ENCODE measurements at regions not wholly inside any gene's neighbourhood (a gene's known extent, or its start where the extent isn't known, plus 50 kb on each side); places are given as distances from the start of the nearest gene placed in this dataset.

DNA sequence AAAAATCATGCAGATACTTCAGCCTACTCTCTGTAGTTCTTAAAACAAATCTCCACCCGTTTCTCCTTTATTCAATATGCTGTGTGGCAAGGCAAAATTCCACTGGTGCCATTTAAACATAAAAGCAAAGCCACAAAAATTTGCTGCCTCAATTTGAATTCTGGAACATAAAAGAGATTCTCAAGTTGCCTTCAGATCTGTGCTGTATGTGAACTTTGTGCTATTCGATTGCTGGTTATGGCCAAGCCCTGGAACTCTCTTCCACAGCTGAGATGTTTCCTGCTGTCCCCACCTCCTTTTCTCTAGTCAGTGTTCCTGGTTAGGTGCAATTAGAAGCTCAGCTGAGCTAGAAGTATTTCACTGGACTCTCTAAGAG lies 395.3 kb upstream of the BTBD3 start:
- WGBS (ENCODE audit: low lambda C conversion rate) = under 1% methylated on average over 2 of the region's 2 CpGs
- in situ Hi-C loops (cut with HindIII; ENCODE audit: extremely low pct_ligation_motif_present, low pct_unique_long_range_greater_than_20kb) = no loop called here
- Histone ChIP-seq H3K9ac (ENCODE audit: insufficient read depth, low read depth, low read length) (no peak overlapping the region), H3K36me3 (replicated peaks in 1 of 2; ENCODE audit: control insufficient read depth in 1 of 2, insufficient read depth in 2 of 2, low read length in 2 of 2) (no peaks in the 10 kb centered on the region), H3K9me3 (ENCODE audit: low read length) (peaks cover 14% of the 10 kb centered on the region), H3K4me3 (replicated peaks in 1 of 3; ENCODE audit: insufficient read depth in 1 of 3, low read depth in 2 of 3, low read length in 3 of 3) (no peak overlapping the region), H4K20me1 (ENCODE audit: insufficient read depth, low read length) (no peaks in the 10 kb centered on the region), H2AFZ (ENCODE audit: low read length) (no peak overlapping the region), H3K4me2 (ENCODE audit: low read depth, low read length) (no peak overlapping the region), H3K4me1 (ENCODE audit: insufficient read depth, low read length) (no peaks in the 10 kb centered on the region), H3K79me2 (ENCODE audit: insufficient read depth, low read length) (no peaks in the 10 kb centered on the region), H3K27me3 (ENCODE audit: control insufficient read depth in 1 of 2, insufficient read depth in 2 of 2, low read length in 2 of 2) (no peaks in the 10 kb centered on the region), H3K27ac (ENCODE audit: extremely low read length, insufficient read depth, low read length) (no peak overlapping the region)
- intact Hi-C loops (cut with micrococcal nuclease; ENCODE audit: unreplicated experiment) = no loop called here
- no peak for FAIRE-seq
- BruUV-seq (replicated peaks) = no TSS peak
- ATAC-seq = no peak
- ChIA-PET CTCF (ENCODE audit: low intra/inter-chr PET ratio, low total read pairs) (no interaction called here), POLR2A (no interaction called here)
- TF ChIP-seq, protein P1, sequence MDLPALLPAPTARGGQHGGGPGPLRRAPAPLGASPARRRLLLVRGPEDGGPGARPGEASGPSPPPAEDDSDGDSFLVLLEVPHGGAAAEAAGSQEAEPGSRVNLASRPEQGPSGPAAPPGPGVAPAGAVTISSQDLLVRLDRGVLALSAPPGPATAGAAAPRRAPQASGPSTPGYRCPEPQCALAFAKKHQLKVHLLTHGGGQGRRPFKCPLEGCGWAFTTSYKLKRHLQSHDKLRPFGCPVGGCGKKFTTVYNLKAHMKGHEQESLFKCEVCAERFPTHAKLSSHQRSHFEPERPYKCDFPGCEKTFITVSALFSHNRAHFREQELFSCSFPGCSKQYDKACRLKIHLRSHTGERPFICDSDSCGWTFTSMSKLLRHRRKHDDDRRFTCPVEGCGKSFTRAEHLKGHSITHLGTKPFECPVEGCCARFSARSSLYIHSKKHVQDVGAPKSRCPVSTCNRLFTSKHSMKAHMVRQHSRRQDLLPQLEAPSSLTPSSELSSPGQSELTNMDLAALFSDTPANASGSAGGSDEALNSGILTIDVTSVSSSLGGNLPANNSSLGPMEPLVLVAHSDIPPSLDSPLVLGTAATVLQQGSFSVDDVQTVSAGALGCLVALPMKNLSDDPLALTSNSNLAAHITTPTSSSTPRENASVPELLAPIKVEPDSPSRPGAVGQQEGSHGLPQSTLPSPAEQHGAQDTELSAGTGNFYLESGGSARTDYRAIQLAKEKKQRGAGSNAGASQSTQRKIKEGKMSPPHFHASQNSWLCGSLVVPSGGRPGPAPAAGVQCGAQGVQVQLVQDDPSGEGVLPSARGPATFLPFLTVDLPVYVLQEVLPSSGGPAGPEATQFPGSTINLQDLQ (CRISPR knock-in tag; IDR thresholded peaks at IDR 0.05) = no peak
- no peak for TF ChIP-seq KDM3A (CRISPR knock-in tag; IDR thresholded peaks at IDR 0.05; ENCODE audit: low read depth)
- TF ChIP-seq, protein P2, sequence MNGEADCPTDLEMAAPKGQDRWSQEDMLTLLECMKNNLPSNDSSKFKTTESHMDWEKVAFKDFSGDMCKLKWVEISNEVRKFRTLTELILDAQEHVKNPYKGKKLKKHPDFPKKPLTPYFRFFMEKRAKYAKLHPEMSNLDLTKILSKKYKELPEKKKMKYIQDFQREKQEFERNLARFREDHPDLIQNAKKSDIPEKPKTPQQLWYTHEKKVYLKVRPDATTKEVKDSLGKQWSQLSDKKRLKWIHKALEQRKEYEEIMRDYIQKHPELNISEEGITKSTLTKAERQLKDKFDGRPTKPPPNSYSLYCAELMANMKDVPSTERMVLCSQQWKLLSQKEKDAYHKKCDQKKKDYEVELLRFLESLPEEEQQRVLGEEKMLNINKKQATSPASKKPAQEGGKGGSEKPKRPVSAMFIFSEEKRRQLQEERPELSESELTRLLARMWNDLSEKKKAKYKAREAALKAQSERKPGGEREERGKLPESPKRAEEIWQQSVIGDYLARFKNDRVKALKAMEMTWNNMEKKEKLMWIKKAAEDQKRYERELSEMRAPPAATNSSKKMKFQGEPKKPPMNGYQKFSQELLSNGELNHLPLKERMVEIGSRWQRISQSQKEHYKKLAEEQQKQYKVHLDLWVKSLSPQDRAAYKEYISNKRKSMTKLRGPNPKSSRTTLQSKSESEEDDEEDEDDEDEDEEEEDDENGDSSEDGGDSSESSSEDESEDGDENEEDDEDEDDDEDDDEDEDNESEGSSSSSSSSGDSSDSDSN (CRISPR knock-in tag; IDR thresholded peaks at IDR 0.05) = no peak
- TF ChIP-seq, protein P3, sequence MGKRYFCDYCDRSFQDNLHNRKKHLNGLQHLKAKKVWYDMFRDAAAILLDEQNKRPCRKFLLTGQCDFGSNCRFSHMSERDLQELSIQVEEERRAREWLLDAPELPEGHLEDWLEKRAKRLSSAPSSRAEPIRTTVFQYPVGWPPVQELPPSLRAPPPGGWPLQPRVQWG (CRISPR knock-in tag; IDR thresholded peaks at IDR 0.05; ENCODE audit: borderline replicate concordance, low read depth) = no peak
- DNase-seq (ENCODE audit: low spot score) = no peak
